Kidney epithelial cell (primary cell): ENCODE measurements at regions not wholly inside any gene's neighbourhood (a gene's known extent, or its start where the extent isn't known, plus 50 kb on each side); places are given as distances from the start of the nearest gene placed in this dataset.

ENCODE experiments used
- DNase-seq: peaks from one replicate; pipeline ENCODE4 v3.0.0-alpha.2; 2010; ENCODE audit warnings: low read depth
- H3K27me3 ChIP-seq: 2 replicates; pipeline ENCODE4 v1.6.0; 2011; ENCODE audit warnings: low read length; ENCODE audit not compliant: control insufficient read depth, insufficient read depth
- H3K36me3 ChIP-seq: 2 replicates; pipeline ENCODE4 v1.5.1; 2011; ENCODE audit warnings: low read length; ENCODE audit not compliant: control insufficient read depth, insufficient read depth
- H3K4me3 ChIP-seq: 2 replicates; pipeline ENCODE4 v1.5.1; 2011; ENCODE audit warnings: low read depth, mild to moderate bottlenecking, control low read depth, low read length
- TF ChIP-seq, protein P1 (sequence below): IDR thresholded peaks from 2 replicates; pipeline ENCODE4 v1.5.1; 2011; ENCODE audit warnings: mild to moderate bottlenecking, moderate library complexity, low read length, control low read depth, inconsistent platforms; ENCODE audit not compliant: insufficient read depth, poor library complexity, severe bottlenecking

GRCh38 chr9:118647331-118647730 is 721.9 kb downstream of the BRINP1 start:
- H3K4me3 ChIP-seq: no peak overlapping the region
- no peaks in the 10 kb centered on the region for H3K27me3 ChIP-seq
- no peaks in the 10 kb centered on the region for H3K36me3 ChIP-seq
- no peak for DNase-seq
- TF ChIP-seq, protein P1, sequence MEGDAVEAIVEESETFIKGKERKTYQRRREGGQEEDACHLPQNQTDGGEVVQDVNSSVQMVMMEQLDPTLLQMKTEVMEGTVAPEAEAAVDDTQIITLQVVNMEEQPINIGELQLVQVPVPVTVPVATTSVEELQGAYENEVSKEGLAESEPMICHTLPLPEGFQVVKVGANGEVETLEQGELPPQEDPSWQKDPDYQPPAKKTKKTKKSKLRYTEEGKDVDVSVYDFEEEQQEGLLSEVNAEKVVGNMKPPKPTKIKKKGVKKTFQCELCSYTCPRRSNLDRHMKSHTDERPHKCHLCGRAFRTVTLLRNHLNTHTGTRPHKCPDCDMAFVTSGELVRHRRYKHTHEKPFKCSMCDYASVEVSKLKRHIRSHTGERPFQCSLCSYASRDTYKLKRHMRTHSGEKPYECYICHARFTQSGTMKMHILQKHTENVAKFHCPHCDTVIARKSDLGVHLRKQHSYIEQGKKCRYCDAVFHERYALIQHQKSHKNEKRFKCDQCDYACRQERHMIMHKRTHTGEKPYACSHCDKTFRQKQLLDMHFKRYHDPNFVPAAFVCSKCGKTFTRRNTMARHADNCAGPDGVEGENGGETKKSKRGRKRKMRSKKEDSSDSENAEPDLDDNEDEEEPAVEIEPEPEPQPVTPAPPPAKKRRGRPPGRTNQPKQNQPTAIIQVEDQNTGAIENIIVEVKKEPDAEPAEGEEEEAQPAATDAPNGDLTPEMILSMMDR: no peak

GRCh38 chr9:118650417-118650816 is 718.8 kb downstream of the BRINP1 start:
- no peaks in the 10 kb centered on the region for H3K36me3 ChIP-seq
- no peak for DNase-seq
- H3K4me3 ChIP-seq: no peak overlapping the region
- TF ChIP-seq, protein P1: no peak
- H3K27me3 ChIP-seq: no peaks in the 10 kb centered on the region

- Histone ChIP-seq H3K36me3 (no peaks in the 10 kb centered on the region), H3K4me3 (no peak overlapping the region), H3K27me3 (no peaks in the 10 kb centered on the region)
- TF ChIP-seq, protein P1: no peak
- no peak for DNase-seq
Measured at GRCh38 chr9:118651511-118651910, 717.7 kb downstream of the BRINP1 start.

DNA sequence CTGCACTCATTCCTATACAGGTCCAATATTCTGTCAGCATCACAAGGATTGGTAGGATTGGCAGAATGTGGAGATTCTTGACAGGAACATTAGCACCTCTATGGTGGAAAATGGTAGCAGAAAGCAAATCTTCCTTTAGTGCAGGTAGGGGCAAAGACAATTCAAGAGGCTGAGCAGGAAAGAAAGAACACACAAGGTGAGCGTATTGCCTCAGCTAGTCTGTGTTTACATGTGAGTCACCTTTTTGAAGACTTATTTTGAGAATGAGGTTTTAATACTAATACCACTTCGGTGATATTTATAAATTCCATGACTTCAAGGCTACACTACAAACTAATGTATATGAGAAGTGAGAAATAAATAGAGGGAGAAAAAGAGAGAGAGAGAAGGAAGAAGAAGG is 717.0 kb downstream of the BRINP1 start:
- H3K36me3 ChIP-seq: no peaks in the 10 kb centered on the region
- no peaks in the 10 kb centered on the region for H3K27me3 ChIP-seq
- no peak for DNase-seq
- TF ChIP-seq, protein P1: no peak
- H3K4me3 ChIP-seq: no peak overlapping the region

DNA sequence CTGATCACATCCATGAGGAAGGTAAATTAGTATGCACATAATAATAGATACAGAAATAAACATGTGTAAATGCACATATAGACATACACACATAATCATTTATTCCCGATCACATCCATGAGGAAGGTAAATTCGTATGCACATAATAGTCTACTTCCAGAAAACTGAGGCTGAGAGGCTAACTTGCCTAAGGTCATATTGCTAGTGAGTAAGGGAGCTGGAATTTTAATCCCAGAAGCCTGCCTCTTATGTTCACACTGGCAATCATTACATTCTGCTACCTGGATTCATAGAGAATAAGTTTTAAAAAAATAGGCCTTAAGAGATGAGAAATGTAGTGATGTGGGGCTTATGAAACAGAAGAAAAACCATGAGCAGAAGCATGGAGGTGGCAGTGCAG is 716.3 kb downstream of the BRINP1 start:
- TF ChIP-seq, protein P1: no peak
- DNase-seq: no peak
- no peaks in the 10 kb centered on the region for H3K27me3 ChIP-seq
- no peaks in the 10 kb centered on the region for H3K36me3 ChIP-seq
- H3K4me3 ChIP-seq: no peak overlapping the region

DNA sequence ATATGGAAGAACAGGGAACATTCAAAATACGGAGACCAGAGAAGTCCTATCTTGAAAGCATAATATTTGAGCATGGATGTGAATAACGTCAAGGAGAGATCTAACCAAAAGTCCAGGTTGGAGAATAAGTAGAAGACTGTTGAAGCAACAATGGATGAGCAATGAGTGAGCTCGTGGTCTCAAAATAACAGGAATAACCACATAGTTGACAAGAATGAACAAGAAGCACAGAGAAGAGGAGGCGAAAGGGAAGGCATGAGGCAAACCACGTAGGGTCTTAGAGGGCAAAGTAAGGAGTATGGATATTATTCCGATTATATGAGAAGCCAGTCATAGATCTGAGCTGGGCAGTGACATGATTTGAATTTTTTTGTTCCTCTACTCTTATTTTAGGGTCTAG is 710.2 kb downstream of the BRINP1 start:
- Histone ChIP-seq H3K27me3 (no peaks in the 10 kb centered on the region), H3K36me3 (no peaks in the 10 kb centered on the region), H3K4me3 (no peak overlapping the region)
- TF ChIP-seq, protein P1: no peak
- no peak for DNase-seq
